Liver (tissue), 7 donors: ENCODE measurements at regions not wholly inside any gene's neighbourhood (a gene's known extent, or its start where the extent isn't known, plus 50 kb on each side); places are given as distances from the start of the nearest gene placed in this dataset.

Source experiments
- DNase-seq: peaks from one replicate; pipeline ENCODE4 v3.0.0-alpha.2; 2017; ENCODE audit warnings: low spot score
- H3K27ac ChIP-seq, 2 donors: one replicate each; pipeline ENCODE4 v1.7.0; 2013; ENCODE audit warnings: inconsistent platforms in 2 of 2, low read length in 2 of 2, control low read depth in 1 of 2, low read depth in 1 of 2, mild to moderate bottlenecking in 1 of 2
- H3K27me3 ChIP-seq, 4 donors: one replicate each; pipeline versions ENCODE4 v1.6.1 to v1.7.0; 2013; ENCODE audit warnings: low read length in 3 of 4, inconsistent platforms in 1 of 4, mild to moderate bottlenecking in 1 of 4, moderate library complexity in 1 of 4; ENCODE audit not compliant: control insufficient read depth in 4 of 4, insufficient read depth in 4 of 4
- H3K36me3 ChIP-seq, 4 donors: one replicate each; pipeline versions ENCODE4 v1.6.1 to v1.7.0; 2013; ENCODE audit warnings: low read length in 3 of 4, mild to moderate bottlenecking in 3 of 4, low read depth in 1 of 4, moderate library complexity in 1 of 4; ENCODE audit not compliant: control insufficient read depth in 4 of 4, insufficient read depth in 3 of 4
- H3K4me1 ChIP-seq, 4 donors: one replicate each; pipeline versions ENCODE4 v1.6.1 to v1.7.0; 2013; ENCODE audit warnings: low read length in 3 of 4, mild to moderate bottlenecking in 3 of 4, moderate library complexity in 1 of 4; ENCODE audit not compliant: control insufficient read depth in 4 of 4, insufficient read depth in 4 of 4
- H3K4me3 ChIP-seq, 3 donors: one replicate each; pipeline versions ENCODE4 v1.6.1 to v1.7.0; 2013; ENCODE audit warnings: low read length in 3 of 3, control low read depth in 1 of 3, low read depth in 1 of 3, mild to moderate bottlenecking in 1 of 3
- H3K9ac ChIP-seq, 2 donors: one replicate each; pipeline ENCODE4 v1.7.0; 2013; ENCODE audit warnings: low read length in 2 of 2, mild to moderate bottlenecking in 2 of 2, moderate library complexity in 2 of 2, control low read depth in 1 of 2, low read depth in 1 of 2
- H3K9me3 ChIP-seq, 4 donors: one replicate each; pipeline versions ENCODE4 v1.6.1 to v1.7.0; 2013; ENCODE audit warnings: low read length in 3 of 4; ENCODE audit not compliant: control insufficient read depth in 4 of 4
- FOXA1 ChIP-seq: IDR thresholded peaks from 2 replicates; pipeline ENCODE4 v1.6.1; 2016; ENCODE audit warnings: antibody characterized with exemption
- FOXA2 ChIP-seq: IDR thresholded peaks from 2 replicates; pipeline ENCODE4 v1.6.1; 2016; ENCODE audit warnings: antibody characterized with exemption
- GABPA ChIP-seq, 2 donors: IDR thresholded peaks in 1 of 2; conservative IDR thresholded peaks in 1 of 2; 2 replicates each; pipeline ENCODE4 v1.6.1; 2016; ENCODE audit warnings: antibody characterized with exemption in 2 of 2, mild to moderate bottlenecking in 1 of 2, moderate library complexity in 1 of 2
- HNF4G ChIP-seq: IDR thresholded peaks from 2 replicates; pipeline ENCODE4 v1.6.1; 2016; ENCODE audit warnings: antibody characterized with exemption
- JUND ChIP-seq, 2 donors: IDR thresholded peaks; 2 replicates each; pipeline ENCODE4 v1.6.1; 2016; ENCODE audit warnings: antibody characterized with exemption in 2 of 2
- NR2F2 ChIP-seq: IDR thresholded peaks from 2 replicates; pipeline ENCODE4 v1.6.1; 2016; ENCODE audit warnings: antibody characterized with exemption
- RXRA ChIP-seq, 2 donors: IDR thresholded peaks; 2 replicates each; pipeline ENCODE4 v1.6.1; 2017 to 2018; ENCODE audit warnings: antibody characterized with exemption in 2 of 2, mild to moderate bottlenecking in 1 of 2
- SP1 ChIP-seq: IDR thresholded peaks from 2 replicates; pipeline ENCODE4 v1.6.1; 2018; ENCODE audit warnings: antibody characterized with exemption, mild to moderate bottlenecking
- TAF1 ChIP-seq: conservative IDR thresholded peaks from 2 replicates; pipeline ENCODE4 v1.6.1; 2016; ENCODE audit warnings: antibody characterized with exemption, mild to moderate bottlenecking
- YY1 ChIP-seq: IDR thresholded peaks from 2 replicates; pipeline ENCODE4 v1.6.1; 2016; ENCODE audit warnings: antibody characterized with exemption, mild to moderate bottlenecking
- WGBS: extraction: QIAGEN DNeasy Blood & Tissue Kit; methylation state at CpG from one replicate; pipeline ENCODE4 v1.1.7; 2013; 5-methylcytosine and 5-hydroxymethylcytosine counted together
- TF ChIP-seq, protein P1 (sequence below): IDR thresholded peaks from 2 replicates; pipeline ENCODE4 v1.6.1; 2016; ENCODE audit warnings: antibody characterized with exemption
- TF ChIP-seq, protein P2 (sequence below): IDR thresholded peaks from 2 replicates; pipeline ENCODE4 v1.6.1; 2016; ENCODE audit warnings: antibody characterized with exemption
- TF ChIP-seq, protein P3 (sequence below): IDR thresholded peaks from 2 replicates; pipeline ENCODE4 v1.6.1; 2016; ENCODE audit warnings: antibody characterized with exemption
- TF ChIP-seq, protein P4 (sequence below): IDR thresholded peaks from 2 replicates; pipeline ENCODE4 v1.6.1; 2016; ENCODE audit warnings: antibody characterized with exemption, mild to moderate bottlenecking
- donor health status: healthy.
- donor health status: healthy.
- donor health status: healthy.
- donor health status: healthy.

DNA sequence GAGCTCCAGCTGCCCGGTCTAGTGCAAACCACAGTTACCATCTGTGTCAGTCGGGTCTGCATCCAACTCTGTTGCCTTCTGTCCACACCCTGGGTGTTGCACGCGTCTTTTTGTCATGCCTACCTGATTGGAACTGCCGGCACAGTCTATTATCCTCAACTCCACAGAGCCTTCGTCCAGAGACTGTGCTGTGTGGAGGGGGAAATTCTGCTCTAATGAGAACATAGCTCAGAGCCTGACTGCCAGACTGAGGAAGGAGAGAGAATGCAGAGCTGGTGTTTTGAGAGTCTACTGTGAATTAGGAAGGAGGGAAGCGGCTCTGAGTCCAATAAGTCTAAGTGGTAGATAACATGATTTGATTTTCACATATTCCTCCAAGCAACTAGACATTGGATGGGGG lies 68.3 kb upstream of the GPR139 start:
- Histone ChIP-seq H3K9ac (no peak overlapping the region), H3K4me3 (no peak overlapping the region), H3K36me3 (no peaks in the 10 kb centered on the region), H3K27me3 (peaks cover 0 to 4% (median 0%) of the 10 kb centered on the region in 4 donors), H3K27ac (no peak overlapping the region), H3K9me3 (no peaks in the 10 kb centered on the region), H3K4me1 (no peaks in the 10 kb centered on the region)
- no peak for DNase-seq
- WGBS, result 75% methylated on average over 7 of the region's 7 CpGs
- TF ChIP-seq SP1 (no peak), NR2F2 (no peak), FOXA1 (no peak), FOXA2 (no peak), GABPA (IDR thresholded peaks at IDR 0.05 in 1 of 2, conservative IDR thresholded peaks at IDR 0.05 in 1 of 2) (no peak), HNF4G (no peak)
- TF ChIP-seq, protein P1, sequence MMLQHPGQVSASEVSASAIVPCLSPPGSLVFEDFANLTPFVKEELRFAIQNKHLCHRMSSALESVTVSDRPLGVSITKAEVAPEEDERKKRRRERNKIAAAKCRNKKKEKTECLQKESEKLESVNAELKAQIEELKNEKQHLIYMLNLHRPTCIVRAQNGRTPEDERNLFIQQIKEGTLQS, result no peak
- TF ChIP-seq, protein P2, sequence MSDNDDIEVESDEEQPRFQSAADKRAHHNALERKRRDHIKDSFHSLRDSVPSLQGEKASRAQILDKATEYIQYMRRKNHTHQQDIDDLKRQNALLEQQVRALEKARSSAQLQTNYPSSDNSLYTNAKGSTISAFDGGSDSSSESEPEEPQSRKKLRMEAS, result no peak

DNA sequence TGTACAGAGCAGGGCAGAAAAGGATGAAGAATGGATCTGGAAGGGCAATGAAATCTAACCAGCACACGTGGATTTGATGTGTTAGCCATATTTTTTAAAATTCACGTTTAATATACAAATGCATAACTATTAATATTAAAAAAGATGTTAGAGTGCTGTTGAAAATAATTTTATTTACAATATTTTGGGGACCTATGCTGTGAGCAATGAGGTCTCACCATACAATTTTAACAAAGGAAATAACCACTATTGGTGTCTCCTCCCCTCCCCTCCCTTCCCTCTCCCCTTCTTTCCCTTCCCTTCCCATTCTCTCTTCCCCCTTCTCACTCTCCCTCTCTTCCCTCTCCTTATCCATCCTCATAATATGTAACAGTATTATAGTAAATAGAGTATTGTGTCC lies 64.2 kb upstream of the GPR139 start:
- WGBS, result 59% methylated on average over 2 of the region's 2 CpGs
- Histone ChIP-seq H3K36me3 (no peaks in the 10 kb centered on the region), H3K4me3 (no peak overlapping the region), H3K27ac (no peak overlapping the region), H3K4me1 (no peaks in the 10 kb centered on the region), H3K9ac (no peak overlapping the region), H3K27me3 (peaks cover 0 to 4% (median 0%) of the 10 kb centered on the region in 4 donors), H3K9me3 (no peaks in the 10 kb centered on the region)
- TF ChIP-seq RXRA (IDR thresholded peaks at IDR 0.05), result no peak
- TF ChIP-seq JUND (IDR thresholded peaks at IDR 0.05), result no peak
- TF ChIP-seq, protein P2, result no peak
- no peak for TF ChIP-seq YY1
- TF ChIP-seq, protein P3, sequence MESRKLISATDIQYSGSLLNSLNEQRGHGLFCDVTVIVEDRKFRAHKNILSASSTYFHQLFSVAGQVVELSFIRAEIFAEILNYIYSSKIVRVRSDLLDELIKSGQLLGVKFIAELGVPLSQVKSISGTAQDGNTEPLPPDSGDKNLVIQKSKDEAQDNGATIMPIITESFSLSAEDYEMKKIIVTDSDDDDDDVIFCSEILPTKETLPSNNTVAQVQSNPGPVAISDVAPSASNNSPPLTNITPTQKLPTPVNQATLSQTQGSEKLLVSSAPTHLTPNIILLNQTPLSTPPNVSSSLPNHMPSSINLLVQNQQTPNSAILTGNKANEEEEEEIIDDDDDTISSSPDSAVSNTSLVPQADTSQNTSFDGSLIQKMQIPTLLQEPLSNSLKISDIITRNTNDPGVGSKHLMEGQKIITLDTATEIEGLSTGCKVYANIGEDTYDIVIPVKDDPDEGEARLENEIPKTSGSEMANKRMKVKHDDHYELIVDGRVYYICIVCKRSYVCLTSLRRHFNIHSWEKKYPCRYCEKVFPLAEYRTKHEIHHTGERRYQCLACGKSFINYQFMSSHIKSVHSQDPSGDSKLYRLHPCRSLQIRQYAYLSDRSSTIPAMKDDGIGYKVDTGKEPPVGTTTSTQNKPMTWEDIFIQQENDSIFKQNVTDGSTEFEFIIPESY, result no peak
- no peak for TF ChIP-seq TAF1
- TF ChIP-seq GABPA (IDR thresholded peaks at IDR 0.05 in 1 of 2, conservative IDR thresholded peaks at IDR 0.05 in 1 of 2), result no peak
- TF ChIP-seq, protein P4, sequence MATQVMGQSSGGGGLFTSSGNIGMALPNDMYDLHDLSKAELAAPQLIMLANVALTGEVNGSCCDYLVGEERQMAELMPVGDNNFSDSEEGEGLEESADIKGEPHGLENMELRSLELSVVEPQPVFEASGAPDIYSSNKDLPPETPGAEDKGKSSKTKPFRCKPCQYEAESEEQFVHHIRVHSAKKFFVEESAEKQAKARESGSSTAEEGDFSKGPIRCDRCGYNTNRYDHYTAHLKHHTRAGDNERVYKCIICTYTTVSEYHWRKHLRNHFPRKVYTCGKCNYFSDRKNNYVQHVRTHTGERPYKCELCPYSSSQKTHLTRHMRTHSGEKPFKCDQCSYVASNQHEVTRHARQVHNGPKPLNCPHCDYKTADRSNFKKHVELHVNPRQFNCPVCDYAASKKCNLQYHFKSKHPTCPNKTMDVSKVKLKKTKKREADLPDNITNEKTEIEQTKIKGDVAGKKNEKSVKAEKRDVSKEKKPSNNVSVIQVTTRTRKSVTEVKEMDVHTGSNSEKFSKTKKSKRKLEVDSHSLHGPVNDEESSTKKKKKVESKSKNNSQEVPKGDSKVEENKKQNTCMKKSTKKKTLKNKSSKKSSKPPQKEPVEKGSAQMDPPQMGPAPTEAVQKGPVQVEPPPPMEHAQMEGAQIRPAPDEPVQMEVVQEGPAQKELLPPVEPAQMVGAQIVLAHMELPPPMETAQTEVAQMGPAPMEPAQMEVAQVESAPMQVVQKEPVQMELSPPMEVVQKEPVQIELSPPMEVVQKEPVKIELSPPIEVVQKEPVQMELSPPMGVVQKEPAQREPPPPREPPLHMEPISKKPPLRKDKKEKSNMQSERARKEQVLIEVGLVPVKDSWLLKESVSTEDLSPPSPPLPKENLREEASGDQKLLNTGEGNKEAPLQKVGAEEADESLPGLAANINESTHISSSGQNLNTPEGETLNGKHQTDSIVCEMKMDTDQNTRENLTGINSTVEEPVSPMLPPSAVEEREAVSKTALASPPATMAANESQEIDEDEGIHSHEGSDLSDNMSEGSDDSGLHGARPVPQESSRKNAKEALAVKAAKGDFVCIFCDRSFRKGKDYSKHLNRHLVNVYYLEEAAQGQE, result no peak
- TF ChIP-seq, protein P1, result no peak
- no peak for TF ChIP-seq FOXA1
- no peak for DNase-seq
